Panc1 (cell line): ENCODE measurements at regions not wholly inside any gene's neighbourhood (a gene's known extent, or its start where the extent isn't known, plus 50 kb on each side); places are given as distances from the start of the nearest gene placed in this dataset.

Source experiments
- CTCF ChIP-seq: fragments of 450-650 bp; IDR thresholded peaks from 2 replicates; pipeline ENCODE4 v1.5.1; 2017; ENCODE audit warnings: mild to moderate bottlenecking
- POLR2AphosphoS5 ChIP-seq: IDR thresholded peaks from 2 replicates; pipeline ENCODE4 v1.6.1; 2012; ENCODE audit warnings: mild to moderate bottlenecking, low read depth, low read length, moderate library complexity

DNA sequence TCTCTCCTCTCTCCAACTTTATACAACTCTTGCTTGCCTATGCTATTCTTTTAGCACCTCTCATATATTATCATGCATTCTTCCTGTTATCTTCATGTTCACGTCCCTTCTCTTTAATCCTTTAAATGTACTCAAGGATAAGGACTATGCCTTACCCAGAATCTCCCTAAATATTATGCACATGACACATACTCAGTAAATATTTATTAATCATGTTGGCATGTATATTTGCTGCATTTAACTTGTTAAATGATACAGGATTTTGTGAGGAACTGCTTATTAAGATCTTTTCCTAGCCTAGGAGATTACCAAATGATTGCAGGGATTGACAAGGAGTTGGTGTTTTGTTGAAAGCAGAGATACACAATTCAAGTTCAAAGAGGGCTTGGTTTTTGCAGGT, 109.4 kb downstream of the RGS2 start:
- TF ChIP-seq CTCF, result no peak
- TF ChIP-seq POLR2AphosphoS5, result no peak
